Thoracic aorta (tissue), 2 donors: ENCODE measurements at regions not wholly inside any gene's neighbourhood (a gene's known extent, or its start where the extent isn't known, plus 50 kb on each side); places are given as distances from the start of the nearest gene placed in this dataset.

Source experiments
- ATAC-seq: fragments of 150-250 bp; one replicate; pipeline ENCODE4 v1.8.0; 2017; ENCODE audit warnings: low read depth; ENCODE audit not compliant: insufficient number of reproducible peaks, low FRiP score
- DNase-seq: peaks from one replicate; pipeline ENCODE4 v3.0.0-alpha.2; 2020; ENCODE audit warnings: low spot score
- H3K27ac ChIP-seq, 2 donors: fragments of 200-600 bp; sonication (generic); 1 replicate in 1 of 2; 2 replicates in 1 of 2; pipeline ENCODE4 v1.5.1; 2016; ENCODE audit warnings: mild to moderate bottlenecking in 2 of 2, moderate library complexity in 2 of 2
- H3K27me3 ChIP-seq: fragments of 200-600 bp; sonication (generic); replicated peaks from 2 replicates; pipeline ENCODE4 v1.6.0; 2016; ENCODE audit warnings: mild to moderate bottlenecking; ENCODE audit not compliant: insufficient read depth
- H3K36me3 ChIP-seq: fragments of 200-600 bp; sonication (generic); one replicate; pipeline ENCODE4 v1.5.1; 2016
- H3K4me1 ChIP-seq, 2 donors: fragments of 200-600 bp; sonication (generic); 1 replicate in 1 of 2; 2 replicates in 1 of 2; pipeline versions ENCODE4 v1.5.1 to v1.6.0; 2016; ENCODE audit warnings: low read depth in 2 of 2, mild to moderate bottlenecking in 1 of 2; ENCODE audit not compliant: control insufficient read depth in 1 of 2
- H3K4me3 ChIP-seq: fragments of 200-600 bp; sonication (generic); 2 replicates; pipeline ENCODE4 v1.5.1; 2016; ENCODE audit warnings: mild to moderate bottlenecking
- H3K9me3 ChIP-seq: fragments of 200-600 bp; sonication (generic); 2 replicates; pipeline ENCODE4 v1.5.1; 2016
- CTCF ChIP-seq: fragments of 200-600 bp; sonication (generic); IDR thresholded peaks from one replicate; pipeline ENCODE4 v1.5.1; 2019; ENCODE audit warnings: antibody characterized with exemption

- Histone ChIP-seq H3K27ac (no peak overlapping the region), H3K4me3 (no peak overlapping the region), H3K4me1 (no peaks in the 10 kb centered on the region), H3K36me3 (no peaks in the 10 kb centered on the region), H3K27me3 (no peaks in the 10 kb centered on the region), H3K9me3 (no peaks in the 10 kb centered on the region)
- DNase-seq (no peak), ATAC-seq (no peak)
- TF ChIP-seq CTCF, result no peak
These were observed 186.4 kb upstream of the TMC3 start for GRCh38 chr15:81560405-81560804.

GRCh38 chr15:81558056-81558455, 184.0 kb upstream of the TMC3 start:
- Histone ChIP-seq H3K9me3 (no peaks in the 10 kb centered on the region), H3K27me3 (no peaks in the 10 kb centered on the region), H3K27ac (no peak overlapping the region), H3K4me3 (no peak overlapping the region), H3K36me3 (no peaks in the 10 kb centered on the region), H3K4me1 (no peaks in the 10 kb centered on the region)
- TF ChIP-seq CTCF, result no peak
- DNase-seq (no peak), ATAC-seq (no peak)

GRCh38 chr15:81555346-81555745, 181.3 kb upstream of the TMC3 start:
- Histone ChIP-seq H3K27me3 (no peaks in the 10 kb centered on the region), H3K27ac (no peak overlapping the region), H3K4me1 (no peaks in the 10 kb centered on the region), H3K9me3 (no peaks in the 10 kb centered on the region), H3K4me3 (no peak overlapping the region), H3K36me3 (no peaks in the 10 kb centered on the region)
- no peak for TF ChIP-seq CTCF
- DNase-seq (no peak), ATAC-seq (no peak)

- Histone ChIP-seq H3K4me3 (no peak overlapping the region), H3K4me1 (no peaks in the 10 kb centered on the region), H3K27ac (no peak overlapping the region), H3K9me3 (no peaks in the 10 kb centered on the region), H3K27me3 (no peaks in the 10 kb centered on the region), H3K36me3 (no peaks in the 10 kb centered on the region)
- TF ChIP-seq CTCF, result no peak
- ATAC-seq (no peak), DNase-seq (no peak)
These were observed 174.5 kb upstream of the TMC3 start for GRCh38 chr15:81548365-81549130.

- no peaks in the 10 kb centered on the region for H3K9me3 ChIP-seq
- H3K36me3 ChIP-seq, result no peaks in the 10 kb centered on the region
- H3K4me3 ChIP-seq, result no peak overlapping the region
- H3K27me3 ChIP-seq, result no peaks in the 10 kb centered on the region
- H3K4me1 ChIP-seq, result no peaks in the 10 kb centered on the region
- DNase-seq (no peak), ATAC-seq (no peak)
- H3K27ac ChIP-seq, result no peak overlapping the region
- TF ChIP-seq CTCF, result no peak
These were observed 173.6 kb upstream of the TMC3 start for GRCh38 chr15:81547521-81548132.
